SK-N-SH (cell line): ENCODE measurements at regions not wholly inside any gene's neighbourhood (a gene's known extent, or its start where the extent isn't known, plus 50 kb on each side); places are given as distances from the start of the nearest gene placed in this dataset.

Experiments used
- CTCF ChIA-PET: fragments of 300-600, 350-600 bp; formaldehyde crosslinking; extraction: SDS; loops from one replicate; lab custom pipeline; 2021; lab: Yijun Ruan, JAX
- POLR2A ChIA-PET: fragments of 350-600 bp; sonication (Branson Sonifier 250); formaldehyde crosslinking; extraction: SDS; loops from one replicate; lab custom pipeline; 2020; ENCODE audit warnings: antibody characterized with exemption, inconsistent platforms; lab: Yijun Ruan, JAX
- DNase-seq: peaks from one replicate; pipeline ENCODE4 v3.0.0; 2012
- H2AFZ ChIP-seq: fragments of 200-600 bp; sonication (generic); 2 replicates; pipeline ENCODE4 v1.8.1; 2016; ENCODE audit warnings: antibody characterized with exemption, mild to moderate bottlenecking, low read depth
- H3F3A ChIP-seq: fragments of 200-600 bp; sonication (generic); replicated peaks from 2 replicates; pipeline ENCODE3; 2016; ENCODE audit warnings: antibody characterized with exemption, mild to moderate bottlenecking; ENCODE audit not compliant: insufficient read depth
- H3K27ac ChIP-seq, 2 experiments: fragments of 200-500 bp in 1 of 2; fragments of 200-600 bp in 1 of 2; sonication (Bioruptor generic) in 1 of 2; sonication (generic), shearing (Covaris generic) in 1 of 2; 2 replicates each; pipeline versions ENCODE4 v1.5.1 to v1.6.1; 2014 to 2016; ENCODE audit warnings: low read depth in 2 of 2, inconsistent platforms in 1 of 2, low read length in 1 of 2, mild to moderate bottlenecking in 1 of 2, mixed read lengths in 1 of 2
- H3K27me3 ChIP-seq: fragments of 200-600 bp; sonication (generic), shearing (Covaris generic); 2 replicates; pipeline ENCODE4 v1.6.1; 2016; ENCODE audit warnings: mixed run types; ENCODE audit not compliant: insufficient read depth
- H3K36me3 ChIP-seq, 2 experiments: fragments of 200-500 bp in 1 of 2; fragments of 200-600 bp in 1 of 2; sonication (Bioruptor generic) in 1 of 2; sonication (generic) in 1 of 2; replicated peaks in 1 of 2; 2 replicates each; pipeline versions ENCODE3 to v1.5.1; 2014 to 2016; ENCODE audit warnings: low read length in 1 of 2, mild to moderate bottlenecking in 1 of 2; ENCODE audit not compliant: insufficient read depth in 2 of 2, control insufficient read depth in 1 of 2
- H3K4me1 ChIP-seq, 2 experiments: fragments of 200-500 bp in 1 of 2; fragments of 200-600 bp in 1 of 2; sonication (Bioruptor generic) in 1 of 2; sonication (generic), shearing (Covaris generic) in 1 of 2; 2 replicates each; pipeline versions ENCODE4 v1.5.1 to v1.6.1; 2014 to 2016; ENCODE audit warnings: low read depth in 1 of 2, low read length in 1 of 2, mixed run types in 1 of 2; ENCODE audit not compliant: insufficient read depth in 2 of 2, control insufficient read depth in 1 of 2
- H3K4me2 ChIP-seq: fragments of 200-600 bp; sonication (generic), shearing (Covaris generic); 2 replicates; pipeline ENCODE4 v1.6.1; 2017; ENCODE audit warnings: mixed run types
- H3K4me3 ChIP-seq, 2 experiments: fragments of 200-500 bp in 1 of 2; fragments of 200-600 bp in 1 of 2; sonication (Bioruptor generic) in 1 of 2; sonication (generic), shearing (Covaris generic) in 1 of 2; 2 replicates each; pipeline versions ENCODE4 v1.5.1 to v1.8.1; 2014 to 2016; ENCODE audit warnings: low read depth in 2 of 2, inconsistent platforms in 1 of 2, low read length in 1 of 2, mild to moderate bottlenecking in 1 of 2, mixed read lengths in 1 of 2, moderate library complexity in 1 of 2
- H3K79me2 ChIP-seq: fragments of 200-600 bp; sonication (generic); 2 replicates; pipeline ENCODE4 v1.8.1; 2017; ENCODE audit warnings: mild to moderate bottlenecking; ENCODE audit not compliant: insufficient read depth
- H3K9ac ChIP-seq: fragments of 200-600 bp; sonication (generic); 2 replicates; pipeline ENCODE4 v1.6.1; 2017; ENCODE audit warnings: mixed run types
- H3K9me2 ChIP-seq: fragments of 200-600 bp; sonication (generic); 2 replicates; pipeline ENCODE4 v1.6.1; 2017; ENCODE audit warnings: mixed run types
- H3K9me3 ChIP-seq: fragments of 200-600 bp; sonication (generic); 2 replicates; pipeline ENCODE4 v1.6.1; 2017; ENCODE audit warnings: mixed run types, mild to moderate bottlenecking, moderate library complexity
- H4K20me1 ChIP-seq: fragments of 200-600 bp; sonication (generic); 2 replicates; pipeline ENCODE4 v1.6.1; 2017; ENCODE audit warnings: mild to moderate bottlenecking, mixed run types; ENCODE audit not compliant: insufficient read depth
- CHD2 ChIP-seq: fragments of 150-350 bp; IDR thresholded peaks from 2 replicates; pipeline ENCODE4 v1.6.1; 2018; ENCODE audit warnings: low read length; ENCODE audit not compliant: partially characterized antibody
- ELF1 ChIP-seq: IDR thresholded peaks from 2 replicates; pipeline ENCODE4 v1.4.0; 2012
- EP300 ChIP-seq, 2 experiments: IDR thresholded peaks; 2 replicates each; pipeline versions ENCODE4 v1.4.0 to v1.6.1; 2012; ENCODE audit warnings: borderline replicate concordance in 1 of 2, low read depth in 1 of 2, low read length in 1 of 2
- FOXJ3 ChIP-seq: sonication (generic); formaldehyde crosslinking; IDR thresholded peaks from 2 replicates; pipeline ENCODE4 v1.5.1; 2020; ENCODE audit warnings: mild to moderate bottlenecking, missing genetic modification reagents
- GABPA ChIP-seq: IDR thresholded peaks from 2 replicates; pipeline ENCODE4 v1.4.0; 2012; ENCODE audit warnings: low read depth, mild to moderate bottlenecking
- GATA2 ChIP-seq: sonication (generic); formaldehyde crosslinking; IDR thresholded peaks from 2 replicates; pipeline ENCODE4 v1.5.0; 2020; ENCODE audit warnings: mild to moderate bottlenecking, missing genetic modification reagents
- JUND ChIP-seq: IDR thresholded peaks from 2 replicates; pipeline ENCODE4 v1.4.0; 2012
- MEF2A ChIP-seq: IDR thresholded peaks from 2 replicates; pipeline ENCODE4 v1.4.0; 2012; ENCODE audit warnings: low read depth, borderline replicate concordance
- MXI1 ChIP-seq: IDR thresholded peaks from 2 replicates; pipeline ENCODE4 v1.6.1; 2012; ENCODE audit warnings: mild to moderate bottlenecking, low read depth, low read length, improper control_type of control experiment
- NRF1 ChIP-seq: IDR thresholded peaks from 2 replicates; pipeline ENCODE4 v1.6.1; 2012; ENCODE audit warnings: low read depth, mild to moderate bottlenecking, low read length
- RAD21 ChIP-seq: IDR thresholded peaks from 2 replicates; pipeline ENCODE4 v1.6.1; 2012; ENCODE audit warnings: mild to moderate bottlenecking, low read length
- RCOR1 ChIP-seq: fragments of 150-350 bp; IDR thresholded peaks from 2 replicates; pipeline ENCODE4 v1.6.1; 2017; ENCODE audit warnings: antibody characterized with exemption, low read length
- SMC3 ChIP-seq: IDR thresholded peaks from 2 replicates; pipeline ENCODE4 v1.6.1; 2012; ENCODE audit warnings: low read depth, low read length, improper control_type of control experiment
- TCF12 ChIP-seq: IDR thresholded peaks from 2 replicates; pipeline ENCODE4 v1.4.0; 2012
- WGBS: methylation state at CpG from one replicate; pipeline ENCODE4 v1.1.6; 2017; ENCODE audit warnings: low lambda C conversion rate; 5-methylcytosine and 5-hydroxymethylcytosine counted together
- TF ChIP-seq, protein P1 (sequence below): IDR thresholded peaks from 2 replicates; pipeline ENCODE4; 2012
- TF ChIP-seq, protein P2 (sequence below): fragments of 150-350 bp; IDR thresholded peaks from 2 replicates; pipeline ENCODE4 v1.6.1; 2016; ENCODE audit warnings: mild to moderate bottlenecking, low read depth, low read length
- TF ChIP-seq, protein P3 (sequence below): IDR thresholded peaks from 2 replicates; pipeline ENCODE4 v1.4.0; 2012; ENCODE audit warnings: low read depth, borderline replicate concordance
- TF ChIP-seq, protein P4 (sequence below): IDR thresholded peaks from 2 replicates; pipeline ENCODE4 v1.4.0; 2012; ENCODE audit warnings: low read depth, borderline replicate concordance

DNA sequence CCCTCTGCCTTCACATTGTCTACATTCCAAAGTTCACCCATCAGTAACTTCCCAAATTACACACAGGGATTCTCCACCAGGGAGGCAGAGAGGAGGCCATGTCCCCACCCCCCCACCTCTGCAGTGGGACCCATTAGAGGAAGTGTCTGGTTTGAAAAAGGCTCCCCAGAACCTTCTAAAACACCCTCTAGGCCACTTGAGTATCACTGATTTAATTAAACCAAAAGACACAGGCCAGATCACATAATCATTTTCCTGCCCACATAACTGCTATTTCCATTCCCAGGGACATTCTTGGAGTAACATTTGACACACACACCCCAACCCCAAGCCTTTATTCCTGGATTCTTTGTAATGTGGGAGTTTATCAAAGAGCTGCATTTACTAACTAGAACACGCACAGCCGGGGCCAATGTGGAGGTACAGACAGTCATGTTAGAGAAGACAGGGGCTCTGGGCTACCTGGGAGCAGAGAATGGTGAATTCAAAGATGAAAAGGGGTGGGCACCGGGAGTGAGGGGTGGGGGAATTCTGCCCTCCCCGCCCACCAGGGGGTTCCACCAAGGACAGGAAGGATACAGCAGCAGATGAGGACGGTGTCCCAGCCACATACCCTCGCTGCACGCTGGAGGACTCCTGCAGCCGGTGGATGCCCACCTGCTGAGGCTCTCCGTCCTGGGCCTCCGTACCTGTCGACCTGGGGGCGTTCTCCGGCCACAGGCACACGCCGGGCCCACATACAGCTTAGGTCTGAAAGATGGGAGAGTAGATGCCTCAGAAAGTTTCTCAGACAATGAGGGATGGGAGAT, 201.4 kb upstream of the CTNNB1 start:
- H3K79me2 ChIP-seq = no peaks in the 10 kb centered on the region
- CTCF ChIA-PET = interaction anchor here (0.7 to 1.9 kb wide), 6 partner anchors 11 to 722 kb away, joined by 3 to 5 read pairs (median 3); no protein-coding TSS in a partner anchor
- POLR2A ChIA-PET = interaction anchor here (0.7 kb wide), 1 partner anchor 128 kb away, joined by 9 read pairs; no protein-coding TSS in a partner anchor

DNA sequence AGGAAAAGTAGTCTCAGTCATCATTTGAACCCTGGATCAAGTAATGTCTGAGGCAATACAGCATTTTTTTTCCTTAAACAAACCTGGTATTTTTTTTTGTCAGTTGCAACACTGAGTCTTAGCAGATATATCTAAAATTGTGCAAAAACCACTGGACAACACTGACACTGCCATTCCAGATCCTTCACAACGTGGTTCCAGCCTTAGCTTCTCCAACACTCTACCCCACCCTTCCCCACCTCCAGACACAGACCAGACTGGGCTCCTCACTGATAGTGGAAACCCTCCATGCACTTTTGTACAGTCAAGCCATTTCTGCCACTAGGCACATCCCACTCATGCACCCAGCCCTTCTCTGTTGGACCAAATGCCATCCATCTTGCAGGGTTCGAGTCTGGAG, 199.6 kb upstream of the CTNNB1 start:
- no peaks in the 10 kb centered on the region for H3K9me3 ChIP-seq
- no peak for DNase-seq
- H3K27me3 ChIP-seq = no peaks in the 10 kb centered on the region
- no peaks in the 10 kb centered on the region for H3K9me2 ChIP-seq
- WGBS = 9% methylated on average over 2 of the region's 2 CpGs
- no peak overlapping the region for H3K9ac ChIP-seq
- H3K36me3 ChIP-seq = no peaks in the 10 kb centered on the region
- no peaks in the 10 kb centered on the region for H3K79me2 ChIP-seq
- TF ChIP-seq GABPA (no peak), SMC3 (no peak), NRF1 (no peak), ELF1 (no peak), JUND (no peak), TCF12 (no peak), MEF2A (no peak)
- TF ChIP-seq, protein P1, sequence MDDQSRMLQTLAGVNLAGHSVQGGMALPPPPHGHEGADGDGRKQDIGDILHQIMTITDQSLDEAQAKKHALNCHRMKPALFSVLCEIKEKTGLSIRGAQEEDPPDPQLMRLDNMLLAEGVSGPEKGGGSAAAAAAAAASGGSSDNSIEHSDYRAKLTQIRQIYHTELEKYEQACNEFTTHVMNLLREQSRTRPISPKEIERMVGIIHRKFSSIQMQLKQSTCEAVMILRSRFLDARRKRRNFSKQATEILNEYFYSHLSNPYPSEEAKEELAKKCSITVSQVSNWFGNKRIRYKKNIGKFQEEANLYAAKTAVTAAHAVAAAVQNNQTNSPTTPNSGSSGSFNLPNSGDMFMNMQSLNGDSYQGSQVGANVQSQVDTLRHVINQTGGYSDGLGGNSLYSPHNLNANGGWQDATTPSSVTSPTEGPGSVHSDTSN = no peak
- peaks cover 0 to 30% of the 10 kb centered on the region in 2 experiments; a peak in 1 of 4 replicates for H3K4me1 ChIP-seq
- no peak overlapping the region for H3K4me2 ChIP-seq
- no peak overlapping the region for H3K4me3 ChIP-seq
- H2AFZ ChIP-seq = no peak overlapping the region
- H4K20me1 ChIP-seq = no peaks in the 10 kb centered on the region
- ChIA-PET CTCF (interaction anchor here (1.3 kb wide), 1 partner anchor 279 kb away, joined by 3 read pairs; no protein-coding TSS in a partner anchor), POLR2A (no interaction called here)
- H3F3A ChIP-seq = no peaks in the 10 kb centered on the region
- no peak overlapping the region for H3K27ac ChIP-seq

More for the DNA sequence above, 201.4 kb upstream of the CTNNB1 start:
- WGBS = 77% methylated on average over 15 of the region's 15 CpGs
- no peaks in the 10 kb centered on the region for H3F3A ChIP-seq
- no peak overlapping the region for H3K4me3 ChIP-seq
- H3K4me2 ChIP-seq = no peak overlapping the region
- H3K27ac ChIP-seq = no peak overlapping the region
- no peak overlapping the region for H3K9ac ChIP-seq
- H3K27me3 ChIP-seq = no peaks in the 10 kb centered on the region
- H3K36me3 ChIP-seq = no peaks in the 10 kb centered on the region
- peaks cover 0 to 30% of the 10 kb centered on the region in 2 experiments; a peak in 1 of 4 replicates for H3K4me1 ChIP-seq
- H2AFZ ChIP-seq = no peak overlapping the region
- DNase-seq = peak; percentile 69
- no peaks in the 10 kb centered on the region for H3K9me3 ChIP-seq
- H4K20me1 ChIP-seq = no peaks in the 10 kb centered on the region
- TF ChIP-seq, protein P2, sequence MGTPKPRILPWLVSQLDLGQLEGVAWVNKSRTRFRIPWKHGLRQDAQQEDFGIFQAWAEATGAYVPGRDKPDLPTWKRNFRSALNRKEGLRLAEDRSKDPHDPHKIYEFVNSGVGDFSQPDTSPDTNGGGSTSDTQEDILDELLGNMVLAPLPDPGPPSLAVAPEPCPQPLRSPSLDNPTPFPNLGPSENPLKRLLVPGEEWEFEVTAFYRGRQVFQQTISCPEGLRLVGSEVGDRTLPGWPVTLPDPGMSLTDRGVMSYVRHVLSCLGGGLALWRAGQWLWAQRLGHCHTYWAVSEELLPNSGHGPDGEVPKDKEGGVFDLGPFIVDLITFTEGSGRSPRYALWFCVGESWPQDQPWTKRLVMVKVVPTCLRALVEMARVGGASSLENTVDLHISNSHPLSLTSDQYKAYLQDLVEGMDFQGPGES = no peak
- TF ChIP-seq MXI1 (0 out of 2 replicates have a peak, but pooled peaks have one; percentile 15), EP300 (IDR thresholded peaks at IDR 0.05; ENCODE audit: borderline replicate concordance in 1 of 2, low read depth in 1 of 2, low read length in 1 of 2) (peak in 1 of 2 experiments; percentile 88; a peak in 2 of 4 replicates), RAD21 (0 out of 2 replicates have a peak, but pooled peaks have one; percentile 10), CHD2 (peak; percentile 42), GATA2 (CRISPR knock-in tag) (peak; percentile 43), FOXJ3 (CRISPR knock-in tag) (no peak; the same call in 1 of the 2 replicates), GABPA (no peak), RCOR1 (peak; percentile 80)
- TF ChIP-seq, protein P3, sequence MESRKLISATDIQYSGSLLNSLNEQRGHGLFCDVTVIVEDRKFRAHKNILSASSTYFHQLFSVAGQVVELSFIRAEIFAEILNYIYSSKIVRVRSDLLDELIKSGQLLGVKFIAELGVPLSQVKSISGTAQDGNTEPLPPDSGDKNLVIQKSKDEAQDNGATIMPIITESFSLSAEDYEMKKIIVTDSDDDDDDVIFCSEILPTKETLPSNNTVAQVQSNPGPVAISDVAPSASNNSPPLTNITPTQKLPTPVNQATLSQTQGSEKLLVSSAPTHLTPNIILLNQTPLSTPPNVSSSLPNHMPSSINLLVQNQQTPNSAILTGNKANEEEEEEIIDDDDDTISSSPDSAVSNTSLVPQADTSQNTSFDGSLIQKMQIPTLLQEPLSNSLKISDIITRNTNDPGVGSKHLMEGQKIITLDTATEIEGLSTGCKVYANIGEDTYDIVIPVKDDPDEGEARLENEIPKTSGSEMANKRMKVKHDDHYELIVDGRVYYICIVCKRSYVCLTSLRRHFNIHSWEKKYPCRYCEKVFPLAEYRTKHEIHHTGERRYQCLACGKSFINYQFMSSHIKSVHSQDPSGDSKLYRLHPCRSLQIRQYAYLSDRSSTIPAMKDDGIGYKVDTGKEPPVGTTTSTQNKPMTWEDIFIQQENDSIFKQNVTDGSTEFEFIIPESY = no peak
- TF ChIP-seq, protein P4, sequence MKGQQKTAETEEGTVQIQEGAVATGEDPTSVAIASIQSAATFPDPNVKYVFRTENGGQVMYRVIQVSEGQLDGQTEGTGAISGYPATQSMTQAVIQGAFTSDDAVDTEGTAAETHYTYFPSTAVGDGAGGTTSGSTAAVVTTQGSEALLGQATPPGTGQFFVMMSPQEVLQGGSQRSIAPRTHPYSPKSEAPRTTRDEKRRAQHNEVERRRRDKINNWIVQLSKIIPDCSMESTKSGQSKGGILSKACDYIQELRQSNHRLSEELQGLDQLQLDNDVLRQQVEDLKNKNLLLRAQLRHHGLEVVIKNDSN = no peak
- H3K9me2 ChIP-seq = no peaks in the 10 kb centered on the region
